Left colon (tissue), 2 donors: ENCODE measurements at regions not wholly inside any gene's neighbourhood (a gene's known extent, or its start where the extent isn't known, plus 50 kb on each side); places are given as distances from the start of the nearest gene placed in this dataset.

ENCODE experiments used
- ATAC-seq: fragments of 200-7000 bp; cut with Tn5 transposase; one replicate; pipeline ENCODE4 v1.9.1; 2020; ENCODE audit warnings: mild to moderate bottlenecking, moderate library complexity
- DNase-seq, 2 donors: peaks; one replicate each; pipeline ENCODE4 v3.0.0-alpha.2; 2020
- intact Hi-C, 2 donors: fragments of 100-400 bp; cut with DNase I in 1 of 2; cut with micrococcal nuclease in 1 of 2; formaldehyde crosslinking; loops; one replicate each; pipeline versions ENCODE4 v1.11.2 to v1.14.0; 2022; cut with DNase I, micrococcal nuclease
- donor health status: DM: no; HTN: no; CAD: no.
- donor health status: DM: yes; HTN: yes; CAD: no.

- ATAC-seq, result no peak
- intact Hi-C loops, result no loop called here
- no peak for DNase-seq
Observed at GRCh38 chr7:54810401-54810800, 51.4 kb upstream of the SEC61G start.

- DNase-seq (no peak), ATAC-seq (no peak)
- intact Hi-C loops, result no loop called here
Observed at GRCh38 chr7:54811041-54811845, 52.2 kb upstream of the SEC61G start.

- intact Hi-C loops, result no loop called here
- ATAC-seq (no peak), DNase-seq (no peak)
Observed at GRCh38 chr7:54811846-54812254, 52.8 kb upstream of the SEC61G start.

- ATAC-seq (no peak), DNase-seq (no peak)
- intact Hi-C loops, result no loop called here
Observed at GRCh38 chr7:54812756-54813322, 53.8 kb upstream of the SEC61G start.

- intact Hi-C loops, result no loop called here
- ATAC-seq, result no peak
- no peak for DNase-seq
Observed at GRCh38 chr7:54813398-54813797, 54.4 kb upstream of the SEC61G start.

GRCh38 chr7:54814401-54814800, 55.4 kb upstream of the SEC61G start:
- DNase-seq, result no peak
- intact Hi-C loops, result no loop called here
- no peak for ATAC-seq

GRCh38 chr7:54817152-54817551, 58.1 kb upstream of the SEC61G start:
- intact Hi-C loops, result no loop called here
- no peak for DNase-seq
- no peak for ATAC-seq

- DNase-seq, result no peak
- intact Hi-C loops, result no loop called here
- ATAC-seq, result peak; percentile 57
Observed at GRCh38 chr7:54823776-54824175, 64.8 kb upstream of the SEC61G start.

GRCh38 chr7:54824655-54825054, 65.6 kb upstream of the SEC61G start:
- no peak for DNase-seq
- intact Hi-C loops, result no loop called here
- no peak for ATAC-seq

- ATAC-seq (no peak), DNase-seq (no peak)
- intact Hi-C loops, result no loop called here
Observed at GRCh38 chr7:54825368-54825767, 66.4 kb upstream of the SEC61G start.

GRCh38 chr7:54827734-54828133, 68.7 kb upstream of the SEC61G start:
- intact Hi-C loops, result no loop called here
- ATAC-seq, result no peak

GRCh38 chr7:54831046-54831643, 72.1 kb upstream of the SEC61G start:
- no peak for ATAC-seq
- intact Hi-C loops, result no loop called here
- no peak for DNase-seq

More at GRCh38 chr7:54827734-54828133, 68.7 kb upstream of the SEC61G start:
- no peak for DNase-seq

- no peak for ATAC-seq
- intact Hi-C loops, result no loop called here
- DNase-seq, result no peak
Observed at GRCh38 chr7:54831644-54832095, 72.7 kb upstream of the SEC61G start.

- ATAC-seq, result no peak
- intact Hi-C loops, result no loop called here
- no peak for DNase-seq
Observed at GRCh38 chr7:54833001-54833467, 74.0 kb upstream of the SEC61G start.

- ATAC-seq (no peak), DNase-seq (no peak)
- intact Hi-C loops, result no loop called here
Observed at GRCh38 chr7:54837168-54837567, 78.2 kb upstream of the SEC61G start.

GRCh38 chr7:54837761-54838160, 78.8 kb upstream of the SEC61G start:
- intact Hi-C loops, result no loop called here
- DNase-seq (no peak), ATAC-seq (no peak)

- intact Hi-C loops, result no loop called here
- DNase-seq (no peak), ATAC-seq (no peak)
Observed at GRCh38 chr7:54838175-54838910, 79.3 kb upstream of the SEC61G start.

GRCh38 chr7:54839575-54840213, 80.7 kb upstream of the SEC61G start:
- DNase-seq, result peak; percentile 37 to 56
- intact Hi-C loops, result no loop called here
- peak; percentile 76 for ATAC-seq
